ENCODE measurements at regions not wholly inside any gene's neighbourhood (a gene's known extent, or its start where the extent isn't known, plus 50 kb on each side); places are given as distances from the start of the nearest gene placed in this dataset.
"Not testable (repeated sequence)": the region's sequence is repeated elsewhere in the genome, so short reads cannot be mapped to it uniquely, and the experiment has no call there.

GRCh38 chr10:55803055-55803454 lies 558.0 kb downstream of the ZWINT start:
- no peak for ATAC-seq (ENCODE audit: insufficient read depth, low read depth)
- no peaks in the 10 kb centered on the region for H3K27me3 ChIP-seq (ENCODE audit: insufficient read depth, low read length, poor library complexity)

GRCh38 chr10:55801353-55801661 lies 559.8 kb downstream of the ZWINT start:
- no peak for TF ChIP-seq EZH2 (IDR thresholded peaks at IDR 0.05; ENCODE audit: borderline replicate concordance, low read depth, low read length, severe bottlenecking)
- TF ChIP-seq, protein P1, sequence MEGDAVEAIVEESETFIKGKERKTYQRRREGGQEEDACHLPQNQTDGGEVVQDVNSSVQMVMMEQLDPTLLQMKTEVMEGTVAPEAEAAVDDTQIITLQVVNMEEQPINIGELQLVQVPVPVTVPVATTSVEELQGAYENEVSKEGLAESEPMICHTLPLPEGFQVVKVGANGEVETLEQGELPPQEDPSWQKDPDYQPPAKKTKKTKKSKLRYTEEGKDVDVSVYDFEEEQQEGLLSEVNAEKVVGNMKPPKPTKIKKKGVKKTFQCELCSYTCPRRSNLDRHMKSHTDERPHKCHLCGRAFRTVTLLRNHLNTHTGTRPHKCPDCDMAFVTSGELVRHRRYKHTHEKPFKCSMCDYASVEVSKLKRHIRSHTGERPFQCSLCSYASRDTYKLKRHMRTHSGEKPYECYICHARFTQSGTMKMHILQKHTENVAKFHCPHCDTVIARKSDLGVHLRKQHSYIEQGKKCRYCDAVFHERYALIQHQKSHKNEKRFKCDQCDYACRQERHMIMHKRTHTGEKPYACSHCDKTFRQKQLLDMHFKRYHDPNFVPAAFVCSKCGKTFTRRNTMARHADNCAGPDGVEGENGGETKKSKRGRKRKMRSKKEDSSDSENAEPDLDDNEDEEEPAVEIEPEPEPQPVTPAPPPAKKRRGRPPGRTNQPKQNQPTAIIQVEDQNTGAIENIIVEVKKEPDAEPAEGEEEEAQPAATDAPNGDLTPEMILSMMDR (IDR thresholded peaks at IDR 0.05; ENCODE audit: borderline replicate concordance, extremely low read depth, low read length, poor library complexity, severe bottlenecking) = no peak
- Histone ChIP-seq H3K4me1 (ENCODE audit: insufficient read depth, low read length) (no peaks in the 10 kb centered on the region), H4K20me1 (ENCODE audit: insufficient read depth, low read length) (no peaks in the 10 kb centered on the region), H3K36me3 (ENCODE audit: insufficient read depth, low read length) (no peaks in the 10 kb centered on the region), H2AFZ (ENCODE audit: low read depth, low read length) (no peak overlapping the region), H3K4me3 (ENCODE audit: low read depth in 1 of 2, low read length in 2 of 2) (no peak overlapping the region), H3K9me3 (ENCODE audit: insufficient read depth, low read length, severe bottlenecking) (no peaks in the 10 kb centered on the region), H3K27ac (ENCODE audit: low read length) (no peak overlapping the region), H3K9ac (ENCODE audit: low read depth, low read length) (no peak overlapping the region), H3K79me2 (ENCODE audit: insufficient read depth, low read length) (no peaks in the 10 kb centered on the region), H3K4me2 (ENCODE audit: insufficient read depth, low read length) (no peak overlapping the region), H3K27me3 (ENCODE audit: insufficient read depth, low read length, poor library complexity) (no peaks in the 10 kb centered on the region)
- DNase-seq (no peak), ATAC-seq (ENCODE audit: insufficient read depth, low read depth) (no peak)

More at GRCh38 chr10:55803055-55803454, 558.0 kb downstream of the ZWINT start:
- Histone ChIP-seq H3K4me1 (ENCODE audit: insufficient read depth, low read length) (no peaks in the 10 kb centered on the region), H3K4me2 (ENCODE audit: insufficient read depth, low read length) (no peak overlapping the region), H3K27ac (ENCODE audit: low read length) (no peak overlapping the region), H3K9me3 (ENCODE audit: insufficient read depth, low read length, severe bottlenecking) (no peaks in the 10 kb centered on the region), H3K4me3 (ENCODE audit: low read depth in 1 of 2, low read length in 2 of 2) (no peak overlapping the region), H4K20me1 (ENCODE audit: insufficient read depth, low read length) (no peaks in the 10 kb centered on the region), H3K36me3 (ENCODE audit: insufficient read depth, low read length) (no peaks in the 10 kb centered on the region), H3K9ac (ENCODE audit: low read depth, low read length) (no peak overlapping the region), H2AFZ (ENCODE audit: low read depth, low read length) (no peak overlapping the region), H3K79me2 (ENCODE audit: insufficient read depth, low read length) (no peaks in the 10 kb centered on the region)
- no peak for DNase-seq
- TF ChIP-seq, protein P1 (IDR thresholded peaks at IDR 0.05; ENCODE audit: borderline replicate concordance, extremely low read depth, low read length, poor library complexity, severe bottlenecking) = no peak
- TF ChIP-seq EZH2 (IDR thresholded peaks at IDR 0.05; ENCODE audit: borderline replicate concordance, low read depth, low read length, severe bottlenecking) = no peak

DNA sequence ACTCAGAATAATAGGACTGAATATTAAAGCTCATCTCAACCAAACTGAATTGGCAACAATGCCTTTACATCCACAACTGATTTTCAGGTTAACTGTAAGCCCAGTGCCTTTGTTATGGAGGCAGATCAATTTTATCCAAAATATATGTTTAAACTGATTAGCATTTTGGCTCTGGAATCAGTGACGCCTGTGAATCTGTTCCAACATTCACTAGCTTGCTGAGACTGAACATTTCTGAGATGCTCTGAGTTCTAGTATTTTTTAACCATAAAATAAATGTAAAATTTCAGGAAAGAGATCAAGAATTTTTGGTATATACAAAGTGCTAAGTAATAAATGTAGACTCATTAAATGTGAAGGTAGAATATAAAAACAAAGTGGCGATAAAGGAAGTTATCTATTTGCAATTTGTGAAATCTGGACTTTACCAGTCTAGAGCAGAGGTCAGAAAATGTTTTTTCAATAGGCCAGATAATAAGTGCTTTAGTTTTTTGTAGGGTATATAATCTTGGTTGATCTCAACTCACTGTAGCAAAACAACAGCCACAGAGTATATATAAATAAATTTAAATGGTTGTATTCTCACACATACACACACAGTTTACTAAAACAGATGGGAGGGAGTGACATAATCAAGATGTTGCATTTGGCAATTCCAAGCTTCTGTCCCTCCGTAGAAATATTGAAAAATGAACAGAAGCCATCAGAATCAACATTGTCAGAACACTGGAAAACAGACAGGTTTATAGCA lies 560.3 kb downstream of the ZWINT start:
- Histone ChIP-seq H2AFZ (ENCODE audit: low read depth, low read length) (no peak overlapping the region), H3K27me3 (ENCODE audit: insufficient read depth, low read length, poor library complexity) (no peaks in the 10 kb centered on the region), H3K27ac (ENCODE audit: low read length) (no peak overlapping the region), H3K79me2 (ENCODE audit: insufficient read depth, low read length) (no peaks in the 10 kb centered on the region), H3K4me1 (ENCODE audit: insufficient read depth, low read length) (no peaks in the 10 kb centered on the region), H3K9me3 (ENCODE audit: insufficient read depth, low read length, severe bottlenecking) (no peaks in the 10 kb centered on the region), H4K20me1 (ENCODE audit: insufficient read depth, low read length) (no peaks in the 10 kb centered on the region), H3K4me3 (ENCODE audit: low read depth in 1 of 2, low read length in 2 of 2) (no peak overlapping the region), H3K9ac (ENCODE audit: low read depth, low read length) (no peak overlapping the region), H3K4me2 (ENCODE audit: insufficient read depth, low read length) (no peak overlapping the region), H3K36me3 (ENCODE audit: insufficient read depth, low read length) (no peaks in the 10 kb centered on the region)
- ATAC-seq (ENCODE audit: insufficient read depth, low read depth) (no peak), DNase-seq (no peak)
- TF ChIP-seq EZH2 (IDR thresholded peaks at IDR 0.05; ENCODE audit: borderline replicate concordance, low read depth, low read length, severe bottlenecking) = no peak

GRCh38 chr10:55793024-55793423 lies 568.0 kb downstream of the ZWINT start:
- no peaks in the 10 kb centered on the region for H3K4me1 ChIP-seq (ENCODE audit: insufficient read depth, low read length)
- no peaks in the 10 kb centered on the region for H3K9me3 ChIP-seq (ENCODE audit: insufficient read depth, low read length, severe bottlenecking)
- no peak overlapping the region for H2AFZ ChIP-seq (ENCODE audit: low read depth, low read length)
- H3K79me2 ChIP-seq (ENCODE audit: insufficient read depth, low read length) = no peaks in the 10 kb centered on the region
- no peak overlapping the region for H3K9ac ChIP-seq (ENCODE audit: low read depth, low read length)
- H3K4me3 ChIP-seq (ENCODE audit: low read depth in 1 of 2, low read length in 2 of 2) = no peak overlapping the region
- ATAC-seq (ENCODE audit: insufficient read depth, low read depth) (no peak), DNase-seq (no peak)
- H3K27me3 ChIP-seq (ENCODE audit: insufficient read depth, low read length, poor library complexity) = no peaks in the 10 kb centered on the region
- no peaks in the 10 kb centered on the region for H3K36me3 ChIP-seq (ENCODE audit: insufficient read depth, low read length)
- TF ChIP-seq, protein P1 (IDR thresholded peaks at IDR 0.05; ENCODE audit: borderline replicate concordance, extremely low read depth, low read length, poor library complexity, severe bottlenecking) = no peak
- TF ChIP-seq EZH2 (IDR thresholded peaks at IDR 0.05; ENCODE audit: borderline replicate concordance, low read depth, low read length, severe bottlenecking) = no peak
- H3K4me2 ChIP-seq (ENCODE audit: insufficient read depth, low read length) = no peak overlapping the region
- no peaks in the 10 kb centered on the region for H4K20me1 ChIP-seq (ENCODE audit: insufficient read depth, low read length)
- no peak overlapping the region for H3K27ac ChIP-seq (ENCODE audit: low read length)

DNA sequence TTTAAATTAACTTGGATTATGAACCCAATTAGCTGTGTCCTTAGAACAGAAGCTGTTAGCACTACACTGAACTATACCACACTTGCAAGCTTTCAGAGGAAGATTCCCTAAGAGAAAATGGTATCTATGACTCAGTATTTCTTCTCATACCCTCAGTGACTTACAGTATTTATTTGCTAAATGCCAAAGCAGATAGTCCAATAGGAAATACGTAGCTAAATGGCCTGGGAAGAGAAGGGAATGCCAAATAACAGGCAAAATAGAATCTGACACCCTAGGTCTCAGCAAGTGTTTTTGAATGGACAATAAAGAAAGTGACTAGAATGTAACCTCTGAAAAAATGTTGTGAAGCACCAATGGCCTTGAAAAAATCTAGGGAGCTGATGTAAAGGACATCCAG lies 570.8 kb downstream of the ZWINT start:
- not testable (repeated sequence) for DNase-seq; H3K4me1 ChIP-seq (ENCODE audit: insufficient read depth, low read length); H3K79me2 ChIP-seq (ENCODE audit: insufficient read depth, low read length); H3K27ac ChIP-seq (ENCODE audit: low read length); H3K4me3 ChIP-seq (ENCODE audit: low read depth in 1 of 2, low read length in 2 of 2); H3K9me3 ChIP-seq (ENCODE audit: insufficient read depth, low read length, severe bottlenecking); H3K27me3 ChIP-seq (ENCODE audit: insufficient read depth, low read length, poor library complexity); H4K20me1 ChIP-seq (ENCODE audit: insufficient read depth, low read length); H3K4me2 ChIP-seq (ENCODE audit: insufficient read depth, low read length); H2AFZ ChIP-seq (ENCODE audit: low read depth, low read length); H3K9ac ChIP-seq (ENCODE audit: low read depth, low read length); H3K36me3 ChIP-seq (ENCODE audit: insufficient read depth, low read length); ATAC-seq (ENCODE audit: insufficient read depth, low read depth)

Measured in DND-41 (cell line).